COLO668 (cell line): ENCODE measurements at regions not wholly inside any gene's neighbourhood (a gene's known extent, or its start where the extent isn't known, plus 50 kb on each side); places are given as distances from the start of the nearest gene placed in this dataset.
A peak's percentile ranks its signal among the peaks of the same experiment; 100 is the strongest.
"Not testable (repeated sequence)": the region's sequence is repeated elsewhere in the genome, so short reads cannot be mapped to it uniquely, and the experiment has no call there.

ENCODE experiments used
- DNase-seq: peaks from one replicate; lab custom pipeline; 2025; ENCODE audit not compliant: unreplicated experiment; lab: John Stamatoyannopoulos, UW

DNA sequence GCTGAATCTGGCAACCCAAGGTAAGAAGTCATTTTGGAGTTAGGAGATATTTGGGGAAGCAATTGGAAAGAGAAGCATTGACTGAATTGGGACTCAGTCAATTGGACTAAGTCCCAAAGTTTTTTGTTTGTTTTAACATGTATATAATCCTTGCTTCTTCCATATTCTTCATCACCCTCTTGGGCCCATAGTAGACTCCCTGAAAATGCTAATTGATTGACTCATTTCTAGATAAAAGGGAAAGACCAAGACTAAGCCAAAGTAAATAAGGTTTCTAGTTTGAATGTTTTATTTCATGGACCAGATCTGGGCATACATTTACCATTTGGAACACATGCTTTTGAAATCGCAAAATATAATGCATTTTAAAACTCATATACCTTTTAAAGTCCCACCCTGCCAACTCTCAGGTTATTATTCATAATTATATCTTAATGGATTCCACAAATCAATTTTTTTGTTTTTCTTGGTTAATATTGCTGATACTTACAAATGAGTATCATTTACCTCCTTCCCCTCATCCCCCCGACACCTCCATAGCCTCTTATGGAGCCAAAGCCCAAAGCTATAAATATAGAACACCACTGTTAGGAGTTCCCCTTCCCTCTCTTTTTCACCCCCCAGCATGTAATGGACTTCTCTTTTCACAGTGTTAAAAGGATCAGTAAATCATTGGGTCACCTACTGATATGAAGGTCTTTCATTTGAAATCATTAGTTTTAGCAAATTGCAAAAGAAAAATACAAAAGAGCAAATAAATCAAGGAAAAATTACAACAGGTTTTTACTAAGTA, 674.0 kb upstream of the SOX9 start:
- no peak for DNase-seq

GRCh38 chr17:71447644-71448043, 673.2 kb upstream of the SOX9 start:
- DNase-seq: no peak

GRCh38 chr17:71450657-71451056, 670.2 kb upstream of the SOX9 start:
- DNase-seq: not testable (repeated sequence)

GRCh38 chr17:71453876-71454422, 666.9 kb upstream of the SOX9 start:
- DNase-seq: no peak

GRCh38 chr17:71455219-71455618, 665.6 kb upstream of the SOX9 start:
- no peak for DNase-seq

DNA sequence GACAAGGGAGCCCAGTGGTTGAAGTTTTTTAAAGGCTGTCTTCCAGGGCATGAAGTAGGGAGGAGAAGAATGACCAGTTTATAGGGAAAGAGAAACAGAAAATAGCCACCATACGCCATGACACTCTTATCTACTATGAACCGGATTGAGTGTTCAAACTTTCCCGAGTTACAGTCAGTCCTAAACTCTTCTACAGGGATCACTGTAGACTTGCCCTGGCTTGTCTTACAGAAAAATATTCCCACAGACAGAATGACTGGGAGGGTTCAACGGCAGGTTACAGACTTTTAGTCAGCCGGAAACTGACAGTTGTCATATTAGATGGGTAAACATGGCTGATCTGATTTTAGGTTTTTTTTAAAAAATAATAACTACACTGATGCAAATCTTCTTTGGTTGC, 662.5 kb upstream of the SOX9 start:
- no peak for DNase-seq

- peak; percentile 10 for DNase-seq
Measured at GRCh38 chr17:71460943-71461342, 659.9 kb upstream of the SOX9 start.

- DNase-seq: no peak
Measured at GRCh38 chr17:71461498-71462169, 659.2 kb upstream of the SOX9 start.

DNA sequence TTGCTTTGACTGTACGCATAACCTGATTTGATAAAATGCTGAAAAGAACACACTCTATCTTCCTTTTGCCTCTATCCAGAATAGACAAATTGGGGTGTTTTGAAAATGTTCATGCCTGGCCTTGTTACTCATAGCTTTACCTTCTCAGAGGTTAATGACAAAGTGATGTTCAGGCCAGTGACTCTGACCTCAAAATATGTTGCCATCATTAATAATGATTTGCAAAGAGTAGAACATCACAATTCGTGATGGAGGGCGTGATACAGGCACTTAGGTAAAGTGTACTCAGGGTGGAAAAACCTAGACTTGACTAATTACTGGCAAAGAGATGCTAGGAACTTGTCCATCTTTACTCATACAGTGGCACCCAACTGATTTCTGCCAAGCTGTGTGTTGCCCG, 656.6 kb upstream of the SOX9 start:
- no peak for DNase-seq

DNA sequence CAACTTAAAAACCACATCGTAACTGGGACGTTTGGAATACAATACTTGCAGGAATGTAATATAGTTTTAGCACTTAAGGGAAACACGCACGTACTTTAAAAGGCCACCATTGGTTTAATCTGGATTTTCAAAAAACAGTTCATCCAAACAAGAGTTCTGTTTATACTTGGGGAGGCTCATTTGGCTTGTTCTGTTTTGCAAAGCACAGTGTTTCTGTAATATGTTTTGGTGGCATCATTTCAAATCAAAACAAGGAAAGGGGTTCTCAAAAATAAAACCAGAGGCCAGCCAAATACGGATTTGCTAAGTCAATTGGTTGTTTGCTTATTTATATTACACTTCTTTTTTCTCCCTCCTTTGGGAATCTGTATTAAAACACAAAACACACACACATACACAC, 656.1 kb upstream of the SOX9 start:
- DNase-seq: no peak

DNA sequence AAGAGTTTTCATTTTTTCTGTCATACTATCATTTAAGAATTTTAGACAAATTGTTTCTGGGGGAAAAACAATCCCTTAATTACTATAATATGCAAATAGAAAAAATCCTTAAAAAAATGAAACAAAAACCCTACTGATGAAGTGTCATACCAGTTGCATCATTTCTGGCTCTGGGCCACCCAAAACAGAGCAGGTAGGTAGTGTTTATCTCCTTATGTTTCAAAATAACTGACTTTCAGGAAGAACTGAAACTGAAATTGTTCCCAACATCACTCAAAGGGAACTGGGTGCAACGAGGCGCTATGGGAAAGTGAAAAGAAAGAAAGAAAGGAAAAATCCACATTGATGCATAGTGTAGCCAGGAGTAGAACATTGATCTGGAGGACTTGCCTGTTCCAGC, 653.1 kb upstream of the SOX9 start:
- no peak for DNase-seq

DNA sequence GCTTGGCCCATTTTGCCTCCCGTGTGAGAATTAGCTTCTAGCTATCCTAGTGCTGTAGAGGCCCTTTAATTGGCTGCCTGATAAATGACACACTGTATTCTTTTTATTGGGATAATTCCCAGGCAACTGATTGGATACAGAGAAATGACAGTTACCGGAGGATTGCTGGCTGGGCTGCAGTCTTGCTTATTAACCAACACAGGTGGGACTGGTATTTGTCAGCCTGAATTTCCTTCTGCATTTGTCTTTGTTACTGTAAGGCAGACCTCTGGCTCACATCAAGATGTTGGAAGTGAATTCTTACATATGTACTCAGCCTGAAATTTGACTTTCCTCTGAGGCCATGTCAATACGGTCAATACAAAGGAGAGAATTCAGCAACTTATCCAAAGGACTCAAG, 650.8 kb upstream of the SOX9 start:
- DNase-seq: no peak

GRCh38 chr17:71472809-71473789, 647.7 kb upstream of the SOX9 start:
- DNase-seq: peak; percentile 8

DNA sequence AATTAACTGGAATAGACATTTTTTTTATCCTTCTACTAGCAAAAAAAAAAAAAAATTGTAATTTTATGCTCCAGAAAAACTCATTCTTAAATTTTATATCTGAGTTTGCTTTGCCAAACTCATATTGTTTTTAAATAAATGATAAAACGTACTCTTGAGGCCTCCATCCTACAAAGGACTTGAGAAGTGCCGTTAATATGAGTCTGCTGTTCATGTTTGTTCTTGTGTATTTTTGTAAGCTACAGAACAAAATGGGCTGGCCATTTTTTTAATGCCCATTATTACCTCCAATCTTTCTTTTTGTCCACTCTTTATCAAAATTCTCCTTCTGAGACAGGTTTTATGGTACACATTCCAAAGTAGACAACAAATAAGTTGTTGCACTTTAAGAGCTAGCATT, 643.5 kb upstream of the SOX9 start:
- no peak for DNase-seq

DNA sequence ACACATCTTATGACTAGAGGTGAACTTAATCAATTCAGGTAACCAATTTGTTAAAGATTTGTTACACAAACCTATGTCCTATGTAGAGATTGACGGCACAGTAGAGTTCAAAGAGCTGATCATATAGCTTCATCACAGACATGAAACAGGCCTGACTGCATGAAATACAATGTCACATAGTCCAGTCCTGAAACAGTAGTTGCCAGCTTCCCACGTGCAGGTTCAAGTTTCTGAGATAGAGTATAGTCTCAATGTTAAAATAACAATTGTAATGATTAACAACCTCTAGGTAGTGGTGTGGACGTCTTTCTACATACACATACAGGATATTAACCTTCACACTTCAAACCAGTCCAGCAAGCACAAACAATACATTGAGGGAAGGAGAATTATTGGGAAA, 640.7 kb upstream of the SOX9 start:
- no peak for DNase-seq

DNA sequence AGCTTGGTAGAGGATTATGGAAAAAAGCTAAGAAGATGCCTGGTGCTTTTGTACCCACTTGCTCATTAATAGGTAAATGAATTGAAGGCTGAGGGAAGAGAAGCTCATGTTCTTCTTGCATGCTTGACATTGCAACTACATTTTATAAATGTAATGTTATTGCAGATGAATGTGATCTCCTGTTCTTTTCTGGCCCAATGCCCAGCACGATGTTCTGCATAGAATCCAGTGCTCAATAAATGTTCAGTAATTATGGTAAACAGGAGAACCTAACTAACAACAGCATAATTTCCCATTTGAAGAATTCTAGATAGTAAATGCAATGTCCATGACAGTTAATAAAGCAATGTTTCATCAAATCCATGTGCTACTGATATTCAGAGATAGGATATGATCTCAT, 638.2 kb upstream of the SOX9 start:
- no peak for DNase-seq

DNA sequence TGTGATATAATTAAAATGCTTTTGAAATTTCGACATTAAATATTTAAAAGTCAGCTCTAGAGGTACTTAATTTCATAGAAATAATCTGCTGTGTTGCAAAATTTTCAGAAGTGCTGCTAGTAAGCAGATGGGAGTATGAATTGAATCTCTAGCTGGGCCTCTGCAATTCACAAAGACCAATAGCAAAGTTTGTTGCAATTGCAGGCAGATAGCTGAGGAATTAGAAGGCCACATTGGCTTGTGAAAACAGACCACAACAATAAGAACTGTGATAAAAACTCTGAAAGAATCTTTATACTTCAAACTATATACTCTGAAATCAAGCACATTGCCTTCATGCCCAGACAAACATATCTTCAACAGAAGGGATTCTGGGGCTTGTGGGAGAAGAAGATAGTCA, 636.3 kb upstream of the SOX9 start:
- no peak for DNase-seq

GRCh38 chr17:71485426-71485825, 635.4 kb upstream of the SOX9 start:
- DNase-seq: no peak

- no peak for DNase-seq
Measured at GRCh38 chr17:71486261-71486660, 634.6 kb upstream of the SOX9 start.

- no peak for DNase-seq
Measured at GRCh38 chr17:71488851-71489250, 632.0 kb upstream of the SOX9 start.
